ENCODE measurements at regions not wholly inside any gene's neighbourhood (a gene's known extent, or its start where the extent isn't known, plus 50 kb on each side); places are given as distances from the start of the nearest gene placed in this dataset.

GRCh38 chr14:30464481-30464880, 94.5 kb upstream of the G2E3 start:
- H3K9ac ChIP-seq (ENCODE audit: low read length), result no peak overlapping the region
- H3K36me3 ChIP-seq (ENCODE audit: insufficient read depth, low read length), result no peaks in the 10 kb centered on the region
- peaks cover 4% of the 10 kb centered on the region for H3K27me3 Mint-ChIP-seq (ENCODE audit: low read depth, unreplicated experiment)
- no peaks in the 10 kb centered on the region for H3K79me2 ChIP-seq (ENCODE audit: insufficient read depth, low read length)
- no peaks in the 10 kb centered on the region for H3K36me3 Mint-ChIP-seq (ENCODE audit: low read depth, unreplicated experiment)
- H3K27me3 ChIP-seq (ENCODE audit: insufficient read depth, low read length), result no peaks in the 10 kb centered on the region
- no peak overlapping the region for H3K27ac Mint-ChIP-seq (ENCODE audit: unreplicated experiment)
- no peak overlapping the region for H3K4me3 Mint-ChIP-seq (ENCODE audit: unreplicated experiment)
- H3K9me3 Mint-ChIP-seq (ENCODE audit: unreplicated experiment), result no peaks in the 10 kb centered on the region
- no peaks in the 10 kb centered on the region for H3K9me3 ChIP-seq (ENCODE audit: insufficient read depth, low read depth, low read length)
- no peak overlapping the region for H3K4me3 ChIP-seq (ENCODE audit: insufficient read depth, low read depth, low read length)
- H2AFZ ChIP-seq (ENCODE audit: low read depth, low read length), result no peak overlapping the region
- no peak for DNase-seq (ENCODE audit: low read depth)
- H3K4me1 Mint-ChIP-seq (ENCODE audit: low read depth, unreplicated experiment), result no peaks in the 10 kb centered on the region
- no peak for FAIRE-seq
- H3K27ac ChIP-seq (ENCODE audit: low read depth, low read length), result no peak overlapping the region
- no peaks in the 10 kb centered on the region for H3K4me1 ChIP-seq (ENCODE audit: insufficient read depth, low read length)
- no peak overlapping the region for H3K4me2 ChIP-seq (ENCODE audit: low read length)
- TF ChIP-seq EZH2 (IDR thresholded peaks at IDR 0.05; ENCODE audit: insufficient read depth, low read length) (no peak), CTCF (IDR thresholded peaks at IDR 0.05; ENCODE audit: insufficient read depth, low read depth, low read length) (no peak)
- H4K20me1 ChIP-seq (ENCODE audit: insufficient read depth, low read length), result no peaks in the 10 kb centered on the region

GRCh38 chr14:30468354-30468753, 90.6 kb upstream of the G2E3 start:
- Mint-ChIP-seq H3K27ac (ENCODE audit: unreplicated experiment) (no peak overlapping the region), H3K9me3 (ENCODE audit: unreplicated experiment) (no peaks in the 10 kb centered on the region), H3K36me3 (ENCODE audit: low read depth, unreplicated experiment) (no peaks in the 10 kb centered on the region), H3K27me3 (ENCODE audit: low read depth, unreplicated experiment) (peaks cover 5% of the 10 kb centered on the region), H3K4me3 (ENCODE audit: unreplicated experiment) (no peak overlapping the region), H3K4me1 (ENCODE audit: low read depth, unreplicated experiment) (no peaks in the 10 kb centered on the region)
- Histone ChIP-seq H4K20me1 (ENCODE audit: insufficient read depth, low read length) (no peaks in the 10 kb centered on the region), H3K4me2 (ENCODE audit: low read length) (no peak overlapping the region), H3K79me2 (ENCODE audit: insufficient read depth, low read length) (no peaks in the 10 kb centered on the region), H2AFZ (ENCODE audit: low read depth, low read length) (no peak overlapping the region), H3K27ac (ENCODE audit: low read depth, low read length) (no peak overlapping the region), H3K9me3 (ENCODE audit: insufficient read depth, low read depth, low read length) (no peaks in the 10 kb centered on the region), H3K36me3 (ENCODE audit: insufficient read depth, low read length) (no peaks in the 10 kb centered on the region), H3K27me3 (ENCODE audit: insufficient read depth, low read length) (no peaks in the 10 kb centered on the region), H3K4me3 (ENCODE audit: insufficient read depth, low read depth, low read length) (no peak overlapping the region), H3K4me1 (ENCODE audit: insufficient read depth, low read length) (no peaks in the 10 kb centered on the region), H3K9ac (ENCODE audit: low read length) (no peak overlapping the region)
- DNase-seq (ENCODE audit: low read depth) (no peak), FAIRE-seq (no peak)
- no peak for TF ChIP-seq EZH2 (IDR thresholded peaks at IDR 0.05; ENCODE audit: insufficient read depth, low read length)
- no peak for TF ChIP-seq CTCF (IDR thresholded peaks at IDR 0.05; ENCODE audit: insufficient read depth, low read depth, low read length)

DNA sequence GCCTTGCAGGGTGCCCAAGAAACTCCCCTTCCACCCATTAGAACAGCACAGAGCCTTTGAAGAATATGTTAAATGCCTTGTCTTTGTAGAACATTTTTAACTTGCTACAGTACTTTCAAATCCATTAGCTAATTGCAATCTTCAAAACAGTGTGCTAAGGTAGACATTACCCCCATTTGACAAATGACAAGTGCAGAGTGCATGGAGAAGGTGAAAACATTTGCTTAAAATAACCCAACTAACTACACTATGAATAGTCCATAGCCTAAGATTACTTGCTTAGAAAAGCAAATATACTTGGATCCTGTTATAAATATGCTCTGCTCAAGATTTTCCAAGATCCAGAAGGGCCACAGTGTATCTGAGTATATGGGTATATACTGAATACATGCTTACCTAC, 87.0 kb upstream of the G2E3 start:
- no peak for FAIRE-seq

More for the DNA sequence above, 87.0 kb upstream of the G2E3 start:
- no peak overlapping the region for H3K4me2 ChIP-seq (ENCODE audit: low read length)
- no peaks in the 10 kb centered on the region for H3K36me3 ChIP-seq (ENCODE audit: insufficient read depth, low read length)
- H3K27ac Mint-ChIP-seq (ENCODE audit: unreplicated experiment), result no peak overlapping the region
- no peak for DNase-seq (ENCODE audit: low read depth)
- H3K79me2 ChIP-seq (ENCODE audit: insufficient read depth, low read length), result no peaks in the 10 kb centered on the region
- no peaks in the 10 kb centered on the region for H3K9me3 ChIP-seq (ENCODE audit: insufficient read depth, low read depth, low read length)
- no peaks in the 10 kb centered on the region for H4K20me1 ChIP-seq (ENCODE audit: insufficient read depth, low read length)
- H3K27me3 Mint-ChIP-seq (ENCODE audit: low read depth, unreplicated experiment), result peaks cover 2% of the 10 kb centered on the region
- H3K9me3 Mint-ChIP-seq (ENCODE audit: unreplicated experiment), result no peaks in the 10 kb centered on the region
- no peak overlapping the region for H3K4me3 ChIP-seq (ENCODE audit: insufficient read depth, low read depth, low read length)
- H3K4me1 ChIP-seq (ENCODE audit: insufficient read depth, low read length), result no peaks in the 10 kb centered on the region
- H2AFZ ChIP-seq (ENCODE audit: low read depth, low read length), result no peak overlapping the region
- no peaks in the 10 kb centered on the region for H3K4me1 Mint-ChIP-seq (ENCODE audit: low read depth, unreplicated experiment)
- no peak overlapping the region for H3K9ac ChIP-seq (ENCODE audit: low read length)
- TF ChIP-seq EZH2 (IDR thresholded peaks at IDR 0.05; ENCODE audit: insufficient read depth, low read length), result no peak
- TF ChIP-seq CTCF (IDR thresholded peaks at IDR 0.05; ENCODE audit: insufficient read depth, low read depth, low read length), result no peak
- H3K27ac ChIP-seq (ENCODE audit: low read depth, low read length), result no peak overlapping the region
- no peaks in the 10 kb centered on the region for H3K36me3 Mint-ChIP-seq (ENCODE audit: low read depth, unreplicated experiment)
- H3K4me3 Mint-ChIP-seq (ENCODE audit: unreplicated experiment), result no peak overlapping the region
- no peaks in the 10 kb centered on the region for H3K27me3 ChIP-seq (ENCODE audit: insufficient read depth, low read length)

Data from astrocyte (in vitro differentiated cells and primary cell).